ENCODE measurements at regions not wholly inside any gene's neighbourhood (a gene's known extent, or its start where the extent isn't known, plus 50 kb on each side); places are given as distances from the start of the nearest gene placed in this dataset.
A peak's percentile ranks its signal among the peaks of the same experiment; 100 is the strongest.

GRCh38 chr16:86044241-86044671 is 145.3 kb downstream of the IRF8 start:
- WGBS (ENCODE audit: insufficient coverage) = 14% methylated on average over 9 of the region's 11 CpGs
- Mint-ChIP-seq H3K4me3 (no peak overlapping the region), H3K36me3 (no peaks in the 10 kb centered on the region), H3K4me1 (no peaks in the 10 kb centered on the region), H3K27ac (no peak overlapping the region), H3K9me3 (peaks cover 0 to 2% (median 0%) of the 10 kb centered on the region in 7 donors), H3K27me3 (ENCODE audit: low read depth in 3 of 3) (peaks cover 21 to 61% (median 41%) of the 10 kb centered on the region in 3 donors)
- Histone ChIP-seq H3K79me2 (ENCODE audit: insufficient read depth, low read length) (no peaks in the 10 kb centered on the region), H3K36me3 (replicated peaks in 1 of 2; ENCODE audit: control insufficient read depth in 1 of 2, insufficient read depth in 2 of 2, low read length in 2 of 2) (no peaks in the 10 kb centered on the region), H3K4me2 (replicated peaks; ENCODE audit: extremely low read depth, low read length, poor library complexity, severe bottlenecking) (no peak overlapping the region), H3K4me1 (ENCODE audit: control insufficient read depth in 1 of 2, insufficient read depth in 2 of 2, low read length in 2 of 2) (no peaks in the 10 kb centered on the region), H3K4me3 (replicated peaks in 1 of 3; ENCODE audit: low read depth in 2 of 3, low read length in 3 of 3) (no peak overlapping the region), H4K20me1 (ENCODE audit: insufficient read depth, low read length) (no peaks in the 10 kb centered on the region), H3K9me3 (replicated peaks in 1 of 2; ENCODE audit: control insufficient read depth in 1 of 2, insufficient read depth in 1 of 2, low read length in 2 of 2) (no peaks in the 10 kb centered on the region), H3K27ac (ENCODE audit: low read depth in 1 of 2, low read length in 2 of 2) (no peak overlapping the region), H3K9ac (ENCODE audit: insufficient read depth, low read length, poor library complexity, severe bottlenecking) (no peak overlapping the region), H2AFZ (ENCODE audit: insufficient read depth, low read depth, low read length, poor library complexity, severe bottlenecking) (no peak overlapping the region), H3K27me3 (ENCODE audit: control insufficient read depth in 2 of 2, insufficient read depth in 2 of 2, low read length in 2 of 2) (peaks cover 0 to 15% of the 10 kb centered on the region in 2 donors)
- DNase-seq = peak; percentile 41 to 66 (median 50)
- intact Hi-C loops (cut with micrococcal nuclease) = no loop called here
- peak; percentile 86 for TF ChIP-seq CTCF (IDR thresholded peaks at IDR 0.05)

- Histone ChIP-seq H2AFZ (ENCODE audit: insufficient read depth, low read depth, low read length, poor library complexity, severe bottlenecking) (no peak overlapping the region), H3K4me1 (ENCODE audit: control insufficient read depth in 1 of 2, insufficient read depth in 2 of 2, low read length in 2 of 2) (no peaks in the 10 kb centered on the region), H3K27ac (ENCODE audit: low read depth in 1 of 2, low read length in 2 of 2) (no peak overlapping the region), H4K20me1 (ENCODE audit: insufficient read depth, low read length) (no peaks in the 10 kb centered on the region), H3K36me3 (replicated peaks in 1 of 2; ENCODE audit: control insufficient read depth in 1 of 2, insufficient read depth in 2 of 2, low read length in 2 of 2) (no peaks in the 10 kb centered on the region), H3K79me2 (ENCODE audit: insufficient read depth, low read length) (no peaks in the 10 kb centered on the region), H3K4me2 (replicated peaks; ENCODE audit: extremely low read depth, low read length, poor library complexity, severe bottlenecking) (no peak overlapping the region), H3K4me3 (replicated peaks in 1 of 3; ENCODE audit: low read depth in 2 of 3, low read length in 3 of 3) (no peak overlapping the region), H3K27me3 (ENCODE audit: control insufficient read depth in 2 of 2, insufficient read depth in 2 of 2, low read length in 2 of 2) (peaks cover 0 to 15% of the 10 kb centered on the region in 2 donors), H3K9ac (ENCODE audit: insufficient read depth, low read length, poor library complexity, severe bottlenecking) (no peak overlapping the region), H3K9me3 (replicated peaks in 1 of 2; ENCODE audit: control insufficient read depth in 1 of 2, insufficient read depth in 1 of 2, low read length in 2 of 2) (no peaks in the 10 kb centered on the region)
- TF ChIP-seq CTCF (IDR thresholded peaks at IDR 0.05) = no peak
- H3K9me3 Mint-ChIP-seq = peaks cover 0 to 2% (median 0%) of the 10 kb centered on the region in 7 donors
- WGBS (ENCODE audit: insufficient coverage) = 40% methylated on average over 4 of the region's 8 CpGs
- DNase-seq = no peak
- intact Hi-C loops (cut with micrococcal nuclease) = no loop called here
- H3K27me3 Mint-ChIP-seq (ENCODE audit: low read depth in 3 of 3) = peaks cover 20 to 58% (median 41%) of the 10 kb centered on the region in 3 donors
- peak overlapping the region in 1 of 7 donors; percentile 24 for H3K27ac Mint-ChIP-seq
- H3K36me3 Mint-ChIP-seq = no peaks in the 10 kb centered on the region
- no peaks in the 10 kb centered on the region for H3K4me1 Mint-ChIP-seq
- no peak overlapping the region for H3K4me3 Mint-ChIP-seq
Observed at GRCh38 chr16:86044881-86045590, 146.1 kb downstream of the IRF8 start.
